GM23338 (cell line): ENCODE measurements at regions not wholly inside any gene's neighbourhood (a gene's known extent, or its start where the extent isn't known, plus 50 kb on each side); places are given as distances from the start of the nearest gene placed in this dataset.

Source experiments
- CREB1 ChIP-seq: fragments of 250-450 bp; sonication (Bioruptor Pico); IDR thresholded peaks from 2 replicates; pipeline ENCODE4 v1.5.0; 2020; ENCODE audit warnings: low read depth, mild to moderate bottlenecking, moderate library complexity
- CTCF ChIP-seq, 2 experiments: fragments of 200-600 bp in 1 of 2; sonication (generic) in 1 of 2; conservative IDR thresholded peaks; 2 replicates each; pipeline versions ENCODE4 v1.5.1 to v1.6.1; 2016 to 2017; ENCODE audit warnings: antibody characterized with exemption in 2 of 2, low read depth in 2 of 2, mild to moderate bottlenecking in 2 of 2, moderate library complexity in 1 of 2
- EZH2phosphoT487 ChIP-seq: fragments of 200-600 bp; sonication (generic); IDR thresholded peaks from one replicate; pipeline ENCODE4 v1.8.1; 2018; ENCODE audit warnings: antibody characterized with exemption; ENCODE audit not compliant: unreplicated experiment
- POLR2AphosphoS5 ChIP-seq: IDR thresholded peaks from 2 replicates; pipeline ENCODE4 v1.6.1; 2016; ENCODE audit warnings: antibody characterized with exemption, low read depth

GRCh38 chr4:178258603-178259002 lies 816.4 kb upstream of the AGA start:
- TF ChIP-seq CTCF (conservative IDR thresholded peaks at IDR 0.05; ENCODE audit: low read depth in 2 of 2) (no peak), CREB1 (no peak), EZH2phosphoT487 (no peak), POLR2AphosphoS5 (no peak)
